ENCODE measurements at regions not wholly inside any gene's neighbourhood (a gene's known extent, or its start where the extent isn't known, plus 50 kb on each side); places are given as distances from the start of the nearest gene placed in this dataset.
A peak's percentile ranks its signal among the peaks of the same experiment; 100 is the strongest.

DNA sequence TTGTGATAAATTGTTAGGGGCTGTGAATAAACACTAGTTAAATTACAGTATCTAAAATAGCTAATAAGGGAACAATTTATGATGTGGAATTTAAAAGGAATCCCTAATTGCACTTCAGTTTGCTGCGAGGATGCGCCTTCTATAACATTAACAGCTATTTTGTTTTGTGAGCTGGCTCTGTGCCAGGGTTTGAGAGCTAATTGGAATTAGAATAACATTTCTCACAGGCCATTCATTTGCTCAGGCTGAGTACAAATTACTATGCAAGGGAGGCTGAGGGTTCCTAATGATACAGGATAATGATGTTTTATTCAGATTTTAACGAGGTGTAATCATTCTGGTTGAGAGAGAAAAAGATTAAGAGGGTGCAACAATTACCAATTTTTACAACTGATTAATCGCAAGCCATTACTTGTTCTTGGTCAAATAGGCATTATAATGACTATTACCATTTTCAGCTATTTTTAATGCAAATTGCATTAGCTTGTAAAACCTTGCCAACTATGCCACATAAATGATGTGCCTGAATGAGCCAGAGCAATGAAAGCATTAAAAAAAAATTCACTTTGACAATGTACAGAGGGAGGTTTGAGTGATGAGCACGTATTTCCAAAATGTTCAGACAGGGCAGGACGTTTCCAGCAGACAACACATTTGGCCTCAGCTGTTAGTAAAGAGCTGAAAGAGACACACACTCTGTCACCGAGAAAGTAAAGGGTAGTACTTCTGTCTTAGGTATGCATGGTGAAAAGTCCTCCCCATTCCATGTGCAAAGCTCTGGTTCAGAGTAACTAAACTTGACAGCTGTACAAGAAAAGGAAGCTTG, 576.5 kb downstream of the TLE1 start:
- 65 to 75% (median 68%) methylated on average over 7 of the region's 7 CpGs for WGBS, 4 donors
- H3K27me3 ChIP-seq = no peaks in the 10 kb centered on the region
- TF ChIP-seq POLR2A (IDR thresholded peaks at IDR 0.05) = no peak
- TF ChIP-seq CTCF (IDR thresholded peaks at IDR 0.05) = no peak
- no peak overlapping the region for H3K27ac ChIP-seq
- peaks cover 0 to 21% (median 0%) of the 10 kb centered on the region in 12 donors for H3K4me1 ChIP-seq
- intact Hi-C loops (cut with DNase I) = no loop called here
- H3K4me3 ChIP-seq = no peak overlapping the region
- no peaks in the 10 kb centered on the region for H3K9me3 ChIP-seq
- H3K36me3 ChIP-seq = no peaks in the 10 kb centered on the region
- no peak for ATAC-seq
- DNase-seq = no peak

DNA sequence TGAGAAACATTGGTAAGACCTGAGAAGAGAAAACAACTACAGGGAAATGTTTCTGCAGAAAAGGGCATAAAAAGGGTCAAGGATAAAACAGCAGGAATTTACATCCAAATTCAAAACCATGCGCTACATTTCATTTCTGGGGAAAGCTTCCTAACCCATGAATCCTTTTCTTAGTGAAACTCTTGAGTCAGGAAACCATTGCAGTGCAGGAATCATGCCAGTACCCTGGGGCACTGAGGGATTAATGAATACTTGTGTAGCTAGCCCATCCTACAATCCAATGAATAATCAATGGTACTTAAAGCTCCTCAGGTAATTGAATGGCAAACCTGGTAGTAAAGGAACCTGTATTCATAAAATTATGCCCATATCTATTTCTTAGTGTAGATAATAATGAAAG, 580.5 kb downstream of the TLE1 start:
- Histone ChIP-seq H3K9me3 (no peaks in the 10 kb centered on the region), H3K27ac (no peak overlapping the region), H3K4me1 (peaks cover 0 to 21% (median 0%) of the 10 kb centered on the region in 12 donors), H3K36me3 (no peaks in the 10 kb centered on the region), H3K27me3 (peaks cover 0 to 14% (median 0%) of the 10 kb centered on the region in 9 donors), H3K4me3 (no peak overlapping the region)
- 90 to 97% (median 93%) methylated on average over 1 of the region's 1 CpG for WGBS, 4 donors
- no peak for TF ChIP-seq POLR2A (IDR thresholded peaks at IDR 0.05)
- TF ChIP-seq CTCF (IDR thresholded peaks at IDR 0.05) = no peak
- DNase-seq = no peak
- no peak for ATAC-seq
- intact Hi-C loops (cut with DNase I) = no loop called here

- TF ChIP-seq POLR2A (IDR thresholded peaks at IDR 0.05) (no peak), CTCF (IDR thresholded peaks at IDR 0.05) (no peak)
- H3K4me3 ChIP-seq = no peak overlapping the region
- ATAC-seq (no peak), DNase-seq (no peak)
- no peaks in the 10 kb centered on the region for H3K9me3 ChIP-seq
- H3K27me3 ChIP-seq = peaks cover 0 to 14% (median 0%) of the 10 kb centered on the region in 9 donors
- no peaks in the 10 kb centered on the region for H3K36me3 ChIP-seq
- 54 to 70% (median 63%) methylated on average over 1 of the region's 1 CpG for WGBS, 4 donors
- H3K4me1 ChIP-seq = peaks cover 0 to 18% (median 0%) of the 10 kb centered on the region in 12 donors
- intact Hi-C loops (cut with DNase I) = no loop called here
- no peak overlapping the region for H3K27ac ChIP-seq
Measured at GRCh38 chr9:81108391-81108790, 581.0 kb downstream of the TLE1 start.

GRCh38 chr9:81103597-81104471, 585.5 kb downstream of the TLE1 start:
- WGBS, 4 donors = 73 to 79% (median 76%) methylated on average over 10 of the region's 10 CpGs
- Histone ChIP-seq H3K9me3 (no peaks in the 10 kb centered on the region), H3K4me3 (no peak overlapping the region), H3K27me3 (peaks cover 0 to 14% (median 0%) of the 10 kb centered on the region in 9 donors), H3K4me1 (peaks cover 0 to 9% (median 0%) of the 10 kb centered on the region in 12 donors), H3K27ac (no peak overlapping the region), H3K36me3 (no peaks in the 10 kb centered on the region)
- ATAC-seq (no peak), DNase-seq (no peak)
- no peak for TF ChIP-seq POLR2A (IDR thresholded peaks at IDR 0.05)
- peak in 2 of 12 donors; percentile 14 to 24 for TF ChIP-seq CTCF (IDR thresholded peaks at IDR 0.05)
- intact Hi-C loops (cut with DNase I) = no loop called here
